HFFc6 (cell line): ENCODE measurements at regions not wholly inside any gene's neighbourhood (a gene's known extent, or its start where the extent isn't known, plus 50 kb on each side); places are given as distances from the start of the nearest gene placed in this dataset.

Experiments used
- DNase-seq: peaks from one replicate; pipeline ENCODE4 v3.0.0-alpha.2; 2018
- H3K27ac Mint-ChIP-seq: 2 replicates; pipeline ENCODE4 v1.8.0; 2020; ENCODE audit warnings: mild to moderate bottlenecking, mixed read lengths
- H3K27me3 Mint-ChIP-seq: 2 replicates; pipeline ENCODE4 v1.8.0; 2021; ENCODE audit warnings: mild to moderate bottlenecking, moderate library complexity, mixed read lengths; ENCODE audit not compliant: insufficient read depth
- H3K36me3 Mint-ChIP-seq: 2 replicates; pipeline ENCODE4 v1.8.0; 2021; ENCODE audit warnings: low read depth, mixed read lengths
- H3K4me1 Mint-ChIP-seq: 2 replicates; pipeline ENCODE4 v1.8.0; 2020; ENCODE audit warnings: low read depth, mixed read lengths
- H3K4me3 Mint-ChIP-seq: 2 replicates; pipeline ENCODE4 v1.8.0; 2020; ENCODE audit warnings: mild to moderate bottlenecking, moderate library complexity, mixed read lengths
- H3K9me3 Mint-ChIP-seq: 2 replicates; pipeline ENCODE4 v1.8.0; 2020; ENCODE audit warnings: mild to moderate bottlenecking, mixed read lengths
- CTCF ChIP-seq: fragments of 200-600 bp; sonication (generic); IDR thresholded peaks from 2 replicates; pipeline ENCODE4 v1.5.0; 2021; ENCODE audit warnings: antibody characterized with exemption, mild to moderate bottlenecking

GRCh38 chr6:147695819-147696218 is 187.3 kb downstream of the SAMD5 start:
- Mint-ChIP-seq H3K36me3 (no peaks in the 10 kb centered on the region), H3K27me3 (no peaks in the 10 kb centered on the region)

GRCh38 chr6:147699140-147699539 is 190.7 kb downstream of the SAMD5 start:
- no peak for TF ChIP-seq CTCF
- H3K9me3 Mint-ChIP-seq, result peaks cover 31% of the 10 kb centered on the region
- H3K4me1 Mint-ChIP-seq, result no peaks in the 10 kb centered on the region
- no peak overlapping the region for H3K27ac Mint-ChIP-seq
- H3K27me3 Mint-ChIP-seq, result no peaks in the 10 kb centered on the region
- no peak overlapping the region for H3K4me3 Mint-ChIP-seq
- peaks cover 1% of the 10 kb centered on the region; the same call in 1 of the 2 replicates for H3K36me3 Mint-ChIP-seq
- DNase-seq, result no peak

More at GRCh38 chr6:147695819-147696218, 187.3 kb downstream of the SAMD5 start:
- Mint-ChIP-seq H3K27ac (no peak overlapping the region), H3K4me1 (no peaks in the 10 kb centered on the region), H3K9me3 (peaks cover 33% of the 10 kb centered on the region), H3K4me3 (no peak overlapping the region)
- no peak for TF ChIP-seq CTCF
- no peak for DNase-seq

GRCh38 chr6:147699637-147700036 is 191.1 kb downstream of the SAMD5 start:
- no peak for DNase-seq
- no peak for TF ChIP-seq CTCF
- H3K9me3 Mint-ChIP-seq, result peaks cover 30% of the 10 kb centered on the region
- peaks cover 5% of the 10 kb centered on the region; the same call in 1 of the 2 replicates for H3K36me3 Mint-ChIP-seq
- H3K4me3 Mint-ChIP-seq, result no peak overlapping the region
- H3K4me1 Mint-ChIP-seq, result no peaks in the 10 kb centered on the region
- no peak overlapping the region for H3K27ac Mint-ChIP-seq
- H3K27me3 Mint-ChIP-seq, result no peaks in the 10 kb centered on the region

- Mint-ChIP-seq H3K4me3 (no peak overlapping the region), H3K4me1 (no peaks in the 10 kb centered on the region), H3K27ac (no peak overlapping the region), H3K27me3 (no peaks in the 10 kb centered on the region), H3K9me3 (peaks cover 30% of the 10 kb centered on the region), H3K36me3 (peaks cover 5% of the 10 kb centered on the region; the same call in 1 of the 2 replicates)
- no peak for TF ChIP-seq CTCF
- no peak for DNase-seq
These were observed 192.1 kb downstream of the SAMD5 start for GRCh38 chr6:147700436-147701209.

GRCh38 chr6:147704691-147705090 is 196.2 kb downstream of the SAMD5 start:
- Mint-ChIP-seq H3K9me3 (peaks cover 17% of the 10 kb centered on the region), H3K36me3 (peaks cover 5% of the 10 kb centered on the region; the same call in 1 of the 2 replicates), H3K27ac (no peak overlapping the region), H3K4me1 (no peaks in the 10 kb centered on the region), H3K4me3 (no peak overlapping the region), H3K27me3 (no peaks in the 10 kb centered on the region)
- DNase-seq, result no peak
- TF ChIP-seq CTCF, result no peak
